GM20000 (cell line): ENCODE measurements at regions not wholly inside any gene's neighbourhood (a gene's known extent, or its start where the extent isn't known, plus 50 kb on each side); places are given as distances from the start of the nearest gene placed in this dataset.

Source experiments
- DNase-seq: peaks from one replicate; pipeline ENCODE4 v3.0.0; 2012; ENCODE audit warnings: low spot score
- CTCF ChIP-seq: IDR thresholded peaks from 2 replicates; pipeline ENCODE4 v1.5.1; 2012; ENCODE audit warnings: mild to moderate bottlenecking, control low read depth; ENCODE audit errors: extremely low read depth, missing control alignments

- no peak for DNase-seq
Measured at GRCh38 chr10:62471711-62472110, 97.5 kb downstream of the ZNF365 start.

GRCh38 chr10:62473241-62473640 lies 99.1 kb downstream of the ZNF365 start:
- no peak for DNase-seq
- TF ChIP-seq CTCF = no peak

More at GRCh38 chr10:62471711-62472110, 97.5 kb downstream of the ZNF365 start:
- no peak for TF ChIP-seq CTCF

DNA sequence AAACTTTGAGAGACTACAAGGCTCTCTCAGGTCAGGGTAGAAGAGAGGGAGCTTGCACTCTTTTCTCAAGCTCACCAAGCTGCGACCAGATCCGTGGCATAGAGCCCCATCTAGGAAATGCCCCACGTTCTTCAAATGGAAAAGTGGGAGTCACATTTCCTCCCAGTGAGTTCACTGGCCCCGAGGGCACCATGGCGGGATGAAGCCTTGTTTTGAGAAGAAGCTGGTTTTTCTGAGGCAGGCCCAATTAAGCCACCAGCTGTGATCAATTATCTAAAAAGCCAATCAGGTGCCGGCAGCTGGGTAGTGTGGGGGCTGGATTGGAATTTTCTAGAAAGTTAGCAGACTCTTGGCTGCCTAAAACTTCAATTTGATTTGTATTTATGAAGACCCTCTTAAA lies 101.4 kb downstream of the ZNF365 start:
- no peak for TF ChIP-seq CTCF
- DNase-seq = no peak

DNA sequence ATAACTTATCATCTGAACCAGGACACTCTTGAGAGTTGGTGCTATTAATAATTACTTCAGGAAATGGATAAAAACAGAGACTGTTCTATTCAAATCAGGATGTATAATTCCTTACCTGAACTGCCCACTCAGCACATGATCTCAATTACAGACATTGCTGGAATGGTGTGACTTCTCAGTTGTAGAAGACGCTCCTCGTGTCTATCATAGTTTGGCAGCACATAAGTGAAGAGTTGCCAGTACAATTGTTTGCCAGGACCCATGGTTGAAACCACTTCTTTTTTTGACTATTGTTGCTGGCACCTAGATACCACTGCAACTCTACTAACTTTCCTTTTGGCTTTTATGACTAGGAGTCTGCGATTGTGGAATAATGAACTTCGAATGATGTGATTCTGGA lies 105.4 kb downstream of the ZNF365 start:
- TF ChIP-seq CTCF = no peak
- DNase-seq = no peak

DNA sequence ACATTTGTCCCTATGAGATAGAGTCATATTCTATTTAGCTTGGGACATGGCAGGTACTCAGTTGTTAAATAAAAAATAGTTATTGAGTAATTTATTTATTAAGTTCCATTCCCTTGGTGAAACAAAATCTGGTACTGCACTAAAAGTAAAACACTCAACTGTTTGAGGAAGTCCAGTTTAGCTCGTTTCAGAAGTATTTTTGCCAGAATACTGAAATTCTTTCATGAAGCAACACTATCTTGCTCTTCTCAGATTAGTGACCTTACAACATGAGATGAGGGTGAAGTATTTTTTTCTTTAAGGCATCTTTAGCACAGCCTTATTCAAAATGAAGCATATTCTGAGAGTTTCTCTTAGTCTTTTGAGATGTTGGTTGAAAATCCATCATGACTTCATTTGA lies 106.0 kb downstream of the ZNF365 start:
- TF ChIP-seq CTCF = no peak
- no peak for DNase-seq

DNA sequence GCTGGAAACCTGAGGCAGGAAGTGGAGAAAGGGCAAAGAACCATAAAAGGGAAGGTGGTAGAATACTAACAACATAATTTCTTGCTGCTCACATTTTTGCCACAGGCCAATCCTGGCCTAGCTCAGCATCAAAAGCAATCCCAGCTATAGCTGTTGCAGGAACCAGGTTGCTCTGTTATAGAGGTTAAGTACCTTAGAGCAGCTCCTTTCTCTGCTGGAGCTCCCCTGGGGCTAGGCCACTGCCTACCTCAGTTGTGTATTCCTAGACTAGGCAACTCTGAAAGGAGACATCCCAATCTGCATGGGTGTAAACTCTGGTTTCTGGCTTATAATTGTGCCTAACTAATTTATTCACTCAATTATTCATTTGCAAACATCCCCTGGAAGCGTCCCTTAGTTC lies 108.4 kb downstream of the ZNF365 start:
- no peak for TF ChIP-seq CTCF
- no peak for DNase-seq

- DNase-seq = no peak
- no peak for TF ChIP-seq CTCF
Measured at GRCh38 chr10:62491597-62491996, 117.4 kb downstream of the ZNF365 start.
